Upper lobe of left lung (tissue), 4 donors: ENCODE measurements at regions not wholly inside any gene's neighbourhood (a gene's known extent, or its start where the extent isn't known, plus 50 kb on each side); places are given as distances from the start of the nearest gene placed in this dataset.

Experiments used
- CTCF ChIP-seq, 6 experiments: fragments of 450-650 bp in 4 of 6; fragments of 200-600 bp in 2 of 6; sonication (generic) in 2 of 6; IDR thresholded peaks; one replicate each; pipeline ENCODE4 v1.5.1; 2016 to 2019; ENCODE audit warnings: antibody characterized with exemption in 6 of 6
- POLR2A ChIP-seq, 4 donors: fragments of 450-650 bp; IDR thresholded peaks; one replicate each; pipeline ENCODE4 v1.5.1; 2016 to 2017; ENCODE audit warnings: antibody characterized with exemption in 4 of 4, mild to moderate bottlenecking in 2 of 4
- POLR2AphosphoS5 ChIP-seq, 2 donors: sonication (generic); formaldehyde crosslinking; IDR thresholded peaks; one replicate each; pipeline ENCODE4 v1.5.1; 2017; ENCODE audit warnings: antibody characterized with exemption in 2 of 2

DNA sequence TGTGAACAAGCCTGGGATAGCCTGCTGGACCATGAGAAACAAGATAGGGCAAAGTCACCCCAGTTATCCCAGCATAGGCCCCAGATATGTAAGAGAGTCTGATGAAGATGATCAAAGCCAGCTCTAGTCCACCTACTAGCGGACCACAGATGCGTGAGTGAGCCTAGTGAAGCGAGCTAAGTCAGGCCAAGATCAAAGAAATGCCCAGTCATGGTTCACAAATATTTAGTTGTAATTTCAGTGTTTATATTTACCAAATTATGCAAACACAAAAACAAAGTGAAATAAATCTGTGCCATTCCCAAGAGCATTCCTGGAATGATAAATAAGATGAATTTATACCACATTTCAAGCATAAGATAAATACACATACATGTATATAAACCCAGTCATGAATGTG, 308.1 kb upstream of the CTNNB1 start:
- no peak for TF ChIP-seq POLR2AphosphoS5 (IDR thresholded peaks at IDR 0.05)
- TF ChIP-seq CTCF (IDR thresholded peaks at IDR 0.05), result no peak
- no peak for TF ChIP-seq POLR2A (IDR thresholded peaks at IDR 0.05)
